ENCODE measurements at regions not wholly inside any gene's neighbourhood (a gene's known extent, or its start where the extent isn't known, plus 50 kb on each side); places are given as distances from the start of the nearest gene placed in this dataset.

DNA sequence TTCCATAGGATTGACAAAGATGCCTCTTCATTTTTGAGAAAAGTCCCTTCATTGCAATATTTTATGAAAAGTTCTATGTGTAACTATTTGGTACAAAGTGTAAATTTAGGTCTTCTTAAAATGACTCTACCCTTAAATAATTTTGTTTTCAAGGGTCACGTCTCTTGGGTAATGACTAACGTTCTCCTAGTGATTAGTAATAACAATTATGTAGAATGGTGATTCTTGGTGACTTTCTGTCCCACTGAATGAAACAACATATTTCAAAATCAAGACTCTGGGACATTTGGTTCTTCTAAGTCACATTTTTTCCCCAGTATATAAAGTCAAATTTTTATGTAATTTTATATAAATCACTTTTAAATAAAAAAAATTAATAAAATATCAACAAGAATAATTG, 277.5 kb upstream of the ADAMTS5 start:
- CTCF ChIA-PET, result no interaction called here

DNA sequence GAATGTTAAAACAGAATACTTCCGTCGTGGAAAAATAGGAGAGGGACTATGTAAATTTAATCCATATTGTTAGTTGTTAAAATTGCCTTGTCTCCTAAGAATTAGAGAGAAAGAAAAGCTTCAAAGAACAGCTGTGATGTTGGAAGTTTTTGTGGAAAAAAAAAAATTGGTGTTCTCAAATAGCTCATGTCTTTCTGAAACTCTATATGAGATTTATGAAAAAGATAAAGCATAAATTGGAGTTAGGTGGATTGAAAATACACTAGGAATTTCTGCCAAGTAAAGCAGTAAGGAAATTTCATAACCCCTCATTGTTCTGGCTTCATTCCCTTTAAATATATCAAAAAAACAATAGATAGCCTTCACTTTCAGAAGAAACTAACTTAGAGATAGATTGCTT, 274.0 kb upstream of the ADAMTS5 start:
- no peaks in the 10 kb centered on the region for H3K9me3 ChIP-seq
- ChIA-PET CTCF (no interaction called here), POLR2A (no interaction called here)

More for the DNA sequence above, 277.5 kb upstream of the ADAMTS5 start:
- BruUV-seq (replicated peaks), result no TSS peak
- no peaks in the 10 kb centered on the region for H3K9me3 ChIP-seq
- no peaks in the 10 kb centered on the region for H3K9me3 Mint-ChIP-seq (ENCODE audit: unreplicated experiment)
- H3K27me3 ChIP-seq (replicated peaks; ENCODE audit: control insufficient read depth, insufficient read depth, low read length), result no peaks in the 10 kb centered on the region
- no peaks in the 10 kb centered on the region for H3K4me1 ChIP-seq
- no peaks in the 10 kb centered on the region for H3K36me3 ChIP-seq (ENCODE audit: control insufficient read depth, insufficient read depth, low read length)
- DNase-seq, result no peak
- POLR2A ChIA-PET, result no interaction called here
- H3K27ac Mint-ChIP-seq (ENCODE audit: unreplicated experiment), result no peak overlapping the region
- no peaks in the 10 kb centered on the region for H3K4me1 Mint-ChIP-seq (ENCODE audit: low read depth, unreplicated experiment)
- no peak overlapping the region for H3K4me3 ChIP-seq (ENCODE audit: low read depth, low read length)
- TF ChIP-seq CTCF (IDR thresholded peaks at IDR 0.05; ENCODE audit: insufficient read depth in 1 of 2, low read depth in 1 of 2, low read length in 1 of 2, severe bottlenecking in 1 of 2, unreplicated experiment in 1 of 2), result no peak
- intact Hi-C loops (cut with micrococcal nuclease; ENCODE audit: unreplicated experiment), result no loop called here
- no peaks in the 10 kb centered on the region for H3K36me3 Mint-ChIP-seq (ENCODE audit: insufficient read depth, unreplicated experiment)
- no peaks in the 10 kb centered on the region for H3K27me3 Mint-ChIP-seq (ENCODE audit: insufficient read depth, unreplicated experiment)
- H3K4me3 Mint-ChIP-seq (ENCODE audit: unreplicated experiment), result no peak overlapping the region

DNA sequence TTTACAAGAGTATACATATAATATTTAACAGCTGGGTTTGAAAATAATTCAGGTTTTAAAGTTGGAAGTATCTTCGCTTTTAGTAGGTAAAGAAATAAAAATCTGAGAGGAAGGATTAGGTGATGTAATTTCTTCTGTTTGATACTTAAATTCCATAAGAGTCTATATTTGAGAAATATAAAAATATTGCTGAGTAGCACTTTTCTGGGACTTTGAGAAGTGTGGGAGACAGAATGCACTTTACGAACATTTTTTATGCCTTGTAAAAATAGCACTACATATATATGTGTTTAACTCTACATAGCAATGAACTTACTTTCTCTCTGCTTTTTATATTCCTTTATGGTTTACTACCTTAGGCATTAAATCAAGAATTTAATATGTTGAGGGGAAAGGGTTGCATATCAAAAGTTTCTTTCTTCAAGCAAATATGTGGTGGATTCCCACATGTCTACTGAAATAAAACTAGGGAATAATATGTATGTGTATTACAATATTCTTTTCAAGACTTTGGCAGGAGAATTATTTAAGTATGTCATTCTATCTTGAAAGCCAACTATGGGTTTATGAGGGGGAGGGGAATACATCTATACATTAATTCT, 266.7 kb upstream of the ADAMTS5 start:
- H3K9me3 ChIP-seq, result no peaks in the 10 kb centered on the region
- TF ChIP-seq CTCF (IDR thresholded peaks at IDR 0.05; ENCODE audit: insufficient read depth in 1 of 2, low read depth in 1 of 2, low read length in 1 of 2, severe bottlenecking in 1 of 2, unreplicated experiment in 1 of 2), result no peak
- no peaks in the 10 kb centered on the region for H3K4me1 ChIP-seq
- POLR2A ChIA-PET, result no interaction called here
- no peaks in the 10 kb centered on the region for H3K27me3 ChIP-seq (replicated peaks; ENCODE audit: control insufficient read depth, insufficient read depth, low read length)
- Mint-ChIP-seq H3K4me1 (ENCODE audit: low read depth, unreplicated experiment) (no peaks in the 10 kb centered on the region), H3K9me3 (ENCODE audit: unreplicated experiment) (no peaks in the 10 kb centered on the region), H3K27me3 (ENCODE audit: insufficient read depth, unreplicated experiment) (no peaks in the 10 kb centered on the region), H3K4me3 (ENCODE audit: unreplicated experiment) (no peak overlapping the region), H3K27ac (ENCODE audit: unreplicated experiment) (no peak overlapping the region), H3K36me3 (ENCODE audit: insufficient read depth, unreplicated experiment) (no peaks in the 10 kb centered on the region)
- DNase-seq, result no peak
- CTCF ChIA-PET, result no interaction called here
- H3K4me3 ChIP-seq (ENCODE audit: low read depth, low read length), result no peak overlapping the region
- BruUV-seq (replicated peaks), result no TSS peak
- no peaks in the 10 kb centered on the region for H3K36me3 ChIP-seq (ENCODE audit: control insufficient read depth, insufficient read depth, low read length)
- intact Hi-C loops (cut with micrococcal nuclease; ENCODE audit: unreplicated experiment), result no loop called here

More for the DNA sequence above, 274.0 kb upstream of the ADAMTS5 start:
- Mint-ChIP-seq H3K36me3 (ENCODE audit: insufficient read depth, unreplicated experiment) (no peaks in the 10 kb centered on the region), H3K4me1 (ENCODE audit: low read depth, unreplicated experiment) (no peaks in the 10 kb centered on the region), H3K9me3 (ENCODE audit: unreplicated experiment) (no peaks in the 10 kb centered on the region), H3K27me3 (ENCODE audit: insufficient read depth, unreplicated experiment) (no peaks in the 10 kb centered on the region), H3K4me3 (ENCODE audit: unreplicated experiment) (no peak overlapping the region), H3K27ac (ENCODE audit: unreplicated experiment) (no peak overlapping the region)
- no peak for DNase-seq
- TF ChIP-seq CTCF (IDR thresholded peaks at IDR 0.05; ENCODE audit: insufficient read depth in 1 of 2, low read depth in 1 of 2, low read length in 1 of 2, severe bottlenecking in 1 of 2, unreplicated experiment in 1 of 2), result no peak
- BruUV-seq (replicated peaks), result no TSS peak
- Histone ChIP-seq H3K36me3 (ENCODE audit: control insufficient read depth, insufficient read depth, low read length) (no peaks in the 10 kb centered on the region), H3K27me3 (replicated peaks; ENCODE audit: control insufficient read depth, insufficient read depth, low read length) (no peaks in the 10 kb centered on the region), H3K4me1 (no peaks in the 10 kb centered on the region), H3K4me3 (ENCODE audit: low read depth, low read length) (no peak overlapping the region)
- intact Hi-C loops (cut with micrococcal nuclease; ENCODE audit: unreplicated experiment), result no loop called here

Measured in Caco-2 (cell line).